ENCODE measurements at regions not wholly inside any gene's neighbourhood (a gene's known extent, or its start where the extent isn't known, plus 50 kb on each side); places are given as distances from the start of the nearest gene placed in this dataset.

GRCh38 chr10:60678978-60679377, 99.3 kb upstream of the CDK1 start (continued):
- TF ChIP-seq HNF4G (IDR thresholded peaks at IDR 0.05) (no peak), RAD21 (IDR thresholded peaks at IDR 0.05) (no peak), CTCF (IDR thresholded peaks at IDR 0.05; ENCODE audit: low read depth, low read length, missing input control) (no peak), JUND (IDR thresholded peaks at IDR 0.05) (no peak)

DNA sequence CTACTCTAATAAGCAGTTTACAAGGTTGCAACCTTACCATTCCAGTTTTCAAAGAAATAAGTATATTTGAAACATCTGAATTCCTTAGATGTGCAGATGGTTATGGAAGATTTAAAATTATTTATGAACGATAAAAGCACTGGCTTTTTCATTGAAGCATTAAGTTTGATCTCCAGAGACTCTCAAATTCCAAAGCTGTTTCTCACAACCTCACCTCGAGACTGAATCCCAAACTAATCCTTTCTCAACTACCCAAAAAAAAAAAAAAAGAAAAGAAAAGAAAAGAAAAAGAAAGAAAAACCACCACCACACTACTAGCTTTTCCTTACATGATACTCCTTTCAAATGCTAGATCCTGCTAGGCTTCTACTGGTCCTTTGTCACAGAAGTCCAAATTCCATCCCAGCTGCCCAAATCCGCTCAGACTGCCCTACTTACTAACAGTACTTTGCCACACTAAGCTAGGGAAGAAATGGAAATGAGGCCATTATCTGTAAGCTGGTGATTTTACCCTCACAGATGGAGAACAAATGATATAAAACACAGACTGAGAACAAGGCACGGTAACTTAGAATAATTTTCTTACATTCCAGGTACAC, 100.6 kb upstream of the CDK1 start:
- Histone ChIP-seq H3K36me3 (ENCODE audit: control insufficient read depth in 4 of 4, insufficient read depth in 3 of 4, low read depth in 1 of 4, low read length in 3 of 4) (no peaks in the 10 kb centered on the region), H3K9ac (ENCODE audit: low read depth in 1 of 2, low read length in 2 of 2) (no peak overlapping the region), H3K9me3 (ENCODE audit: control insufficient read depth in 4 of 4, low read length in 3 of 4) (peaks cover 0 to 3% (median 0%) of the 10 kb centered on the region in 4 donors), H3K4me1 (ENCODE audit: control insufficient read depth in 4 of 4, insufficient read depth in 4 of 4, low read length in 3 of 4) (no peaks in the 10 kb centered on the region), H3K4me3 (ENCODE audit: low read depth in 1 of 3, low read length in 3 of 3) (no peak overlapping the region), H3K27me3 (ENCODE audit: control insufficient read depth in 4 of 4, insufficient read depth in 4 of 4, low read length in 3 of 4) (no peaks in the 10 kb centered on the region), H3K27ac (ENCODE audit: low read depth in 1 of 2, low read length in 2 of 2) (no peak overlapping the region)
- TF ChIP-seq REST (IDR thresholded peaks at IDR 0.05) = no peak
- TF ChIP-seq, protein P1, sequence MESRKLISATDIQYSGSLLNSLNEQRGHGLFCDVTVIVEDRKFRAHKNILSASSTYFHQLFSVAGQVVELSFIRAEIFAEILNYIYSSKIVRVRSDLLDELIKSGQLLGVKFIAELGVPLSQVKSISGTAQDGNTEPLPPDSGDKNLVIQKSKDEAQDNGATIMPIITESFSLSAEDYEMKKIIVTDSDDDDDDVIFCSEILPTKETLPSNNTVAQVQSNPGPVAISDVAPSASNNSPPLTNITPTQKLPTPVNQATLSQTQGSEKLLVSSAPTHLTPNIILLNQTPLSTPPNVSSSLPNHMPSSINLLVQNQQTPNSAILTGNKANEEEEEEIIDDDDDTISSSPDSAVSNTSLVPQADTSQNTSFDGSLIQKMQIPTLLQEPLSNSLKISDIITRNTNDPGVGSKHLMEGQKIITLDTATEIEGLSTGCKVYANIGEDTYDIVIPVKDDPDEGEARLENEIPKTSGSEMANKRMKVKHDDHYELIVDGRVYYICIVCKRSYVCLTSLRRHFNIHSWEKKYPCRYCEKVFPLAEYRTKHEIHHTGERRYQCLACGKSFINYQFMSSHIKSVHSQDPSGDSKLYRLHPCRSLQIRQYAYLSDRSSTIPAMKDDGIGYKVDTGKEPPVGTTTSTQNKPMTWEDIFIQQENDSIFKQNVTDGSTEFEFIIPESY (IDR thresholded peaks at IDR 0.05) = no peak
- no peak for DNase-seq (ENCODE audit: low spot score)
- WGBS = 79% methylated on average over 4 of the region's 4 CpGs

DNA sequence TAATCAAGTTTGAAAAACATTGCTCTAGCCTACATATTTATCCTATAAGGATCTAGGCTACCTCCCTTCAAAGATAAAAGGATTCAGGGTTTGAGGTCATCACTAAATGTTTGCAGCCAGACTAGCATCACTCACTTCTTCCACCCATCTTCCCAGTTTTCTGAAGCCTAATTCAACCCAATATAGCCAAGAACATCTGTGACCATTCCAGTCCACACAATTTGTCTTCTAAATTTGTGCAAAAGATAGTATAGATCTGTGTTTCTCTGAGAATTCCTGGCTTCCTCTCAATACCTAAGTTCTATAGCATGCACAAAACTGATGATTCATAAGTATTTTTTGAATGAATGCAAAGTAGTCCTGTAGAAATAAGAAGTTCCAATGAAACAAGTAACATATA, 103.0 kb upstream of the CDK1 start:
- no peak overlapping the region for H3K9ac ChIP-seq (ENCODE audit: low read depth in 1 of 2, low read length in 2 of 2)
- no peak for DNase-seq (ENCODE audit: low spot score)
- H3K9me3 ChIP-seq (ENCODE audit: control insufficient read depth in 4 of 4, low read length in 3 of 4) = peaks cover 3 to 17% (median 5%) of the 10 kb centered on the region in 4 donors
- no peaks in the 10 kb centered on the region for H3K27me3 ChIP-seq (ENCODE audit: control insufficient read depth in 4 of 4, insufficient read depth in 4 of 4, low read length in 3 of 4)
- H3K36me3 ChIP-seq (ENCODE audit: control insufficient read depth in 4 of 4, insufficient read depth in 3 of 4, low read depth in 1 of 4, low read length in 3 of 4) = no peaks in the 10 kb centered on the region
- H3K4me1 ChIP-seq (ENCODE audit: control insufficient read depth in 4 of 4, insufficient read depth in 4 of 4, low read length in 3 of 4) = no peaks in the 10 kb centered on the region
- H3K4me3 ChIP-seq (ENCODE audit: low read depth in 1 of 3, low read length in 3 of 3) = no peak overlapping the region
- TF ChIP-seq GABPA (IDR thresholded peaks at IDR 0.05 in 1 of 2, conservative IDR thresholded peaks at IDR 0.05 in 1 of 2) (no peak), TAF1 (conservative IDR thresholded peaks at IDR 0.05) (no peak), FOXA1 (IDR thresholded peaks at IDR 0.05) (no peak)
- TF ChIP-seq, protein P2, sequence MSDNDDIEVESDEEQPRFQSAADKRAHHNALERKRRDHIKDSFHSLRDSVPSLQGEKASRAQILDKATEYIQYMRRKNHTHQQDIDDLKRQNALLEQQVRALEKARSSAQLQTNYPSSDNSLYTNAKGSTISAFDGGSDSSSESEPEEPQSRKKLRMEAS (IDR thresholded peaks at IDR 0.05) = no peak
- H3K27ac ChIP-seq (ENCODE audit: low read depth in 1 of 2, low read length in 2 of 2) = no peak overlapping the region

Measured in liver (tissue), 8 donors.